NCI-H82 treated with DMSO at 0.1 percent for 48 hours (cell line): ENCODE measurements at regions not wholly inside any gene's neighbourhood (a gene's known extent, or its start where the extent isn't known, plus 50 kb on each side); places are given as distances from the start of the nearest gene placed in this dataset.
"Not testable (repeated sequence)": the region's sequence is repeated elsewhere in the genome, so short reads cannot be mapped to it uniquely, and the experiment has no call there.

Experiments used
- DNase-seq: peaks from one replicate; lab custom pipeline; 2025; ENCODE audit not compliant: unreplicated experiment; lab: John Stamatoyannopoulos, UW

DNA sequence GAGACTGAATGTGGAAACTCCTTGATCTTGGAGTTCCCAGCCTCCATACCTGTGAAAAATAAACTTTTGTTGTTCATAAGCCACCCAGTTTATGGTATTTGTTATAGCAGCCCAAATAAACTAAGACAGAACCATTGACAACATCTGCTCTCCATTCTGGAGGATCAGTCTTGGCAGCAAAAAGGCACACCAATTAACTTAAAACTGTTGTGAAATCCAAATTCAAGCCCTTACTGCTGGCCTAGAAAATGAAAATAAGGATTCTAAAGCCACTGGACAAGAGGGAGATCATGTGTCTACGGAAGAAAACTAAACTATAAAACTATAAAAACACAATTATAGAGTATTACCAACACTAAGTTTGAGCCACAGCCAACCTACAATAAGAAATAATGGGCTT is 172.1 kb upstream of the RNPC3 start:
- DNase-seq, result no peak

- no peak for DNase-seq
These were observed 177.4 kb upstream of the RNPC3 start for GRCh38 chr1:103348136-103348535.

- DNase-seq, result no peak
These were observed 180.6 kb upstream of the RNPC3 start for GRCh38 chr1:103344930-103345329.

- no peak for DNase-seq
These were observed 184.1 kb upstream of the RNPC3 start for GRCh38 chr1:103341377-103341880.

DNA sequence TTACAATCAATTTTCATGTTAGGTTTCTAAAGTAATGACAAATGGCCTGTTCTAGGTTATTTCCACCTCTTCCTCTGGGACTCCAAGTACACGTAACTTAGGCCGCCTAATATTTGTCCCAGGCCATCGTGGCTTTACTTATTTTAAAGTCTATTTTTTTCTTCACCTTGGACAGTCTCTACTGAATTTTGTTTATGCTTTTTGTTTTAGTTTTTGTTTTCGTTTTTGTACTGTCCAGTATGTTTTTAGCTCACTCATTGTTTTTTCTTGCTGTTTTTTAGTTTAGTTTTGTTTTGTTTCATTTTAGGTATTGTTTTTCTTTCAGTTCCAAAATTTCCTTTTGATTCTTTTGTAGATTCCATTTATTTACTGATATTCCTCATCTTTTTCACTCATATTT is 187.7 kb upstream of the RNPC3 start:
- DNase-seq, result no peak

DNA sequence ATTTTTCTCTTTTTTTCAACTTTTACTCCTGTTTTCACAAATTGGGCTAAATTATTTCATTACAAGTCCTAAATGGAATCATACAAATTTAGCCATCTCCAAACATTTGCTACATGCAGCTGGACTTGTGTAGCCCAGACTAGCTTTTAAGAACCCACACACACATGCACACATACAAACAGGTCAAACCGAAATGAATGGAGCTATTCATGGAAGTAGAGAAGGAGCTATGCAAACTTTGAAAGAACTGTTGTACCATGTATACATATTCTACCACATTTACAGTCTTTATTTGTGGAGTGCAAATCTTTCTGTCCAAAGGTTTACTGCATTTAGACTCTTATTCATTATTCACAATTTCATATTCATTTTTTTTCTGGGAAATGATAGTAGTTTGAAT is 189.1 kb upstream of the RNPC3 start:
- DNase-seq, result no peak

DNA sequence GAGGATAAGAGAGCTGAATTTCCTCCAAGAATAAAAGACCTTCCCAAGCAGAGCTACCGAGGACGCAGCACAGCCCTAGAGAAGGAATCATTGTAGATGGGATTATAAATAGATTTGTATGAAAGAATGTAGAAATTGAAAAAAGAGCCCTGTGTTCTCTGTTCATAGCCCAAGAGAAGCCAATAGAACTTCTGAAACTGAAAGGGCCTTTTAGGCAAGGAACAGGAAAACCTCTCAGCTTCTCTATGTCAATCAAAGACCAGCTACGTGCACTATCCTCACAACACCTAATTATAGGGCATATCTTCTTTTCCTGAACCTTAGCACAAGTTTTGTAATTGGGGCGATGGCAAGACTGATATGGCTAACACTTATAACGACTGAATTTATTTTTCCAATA is 192.4 kb upstream of the RNPC3 start:
- DNase-seq, result no peak

DNA sequence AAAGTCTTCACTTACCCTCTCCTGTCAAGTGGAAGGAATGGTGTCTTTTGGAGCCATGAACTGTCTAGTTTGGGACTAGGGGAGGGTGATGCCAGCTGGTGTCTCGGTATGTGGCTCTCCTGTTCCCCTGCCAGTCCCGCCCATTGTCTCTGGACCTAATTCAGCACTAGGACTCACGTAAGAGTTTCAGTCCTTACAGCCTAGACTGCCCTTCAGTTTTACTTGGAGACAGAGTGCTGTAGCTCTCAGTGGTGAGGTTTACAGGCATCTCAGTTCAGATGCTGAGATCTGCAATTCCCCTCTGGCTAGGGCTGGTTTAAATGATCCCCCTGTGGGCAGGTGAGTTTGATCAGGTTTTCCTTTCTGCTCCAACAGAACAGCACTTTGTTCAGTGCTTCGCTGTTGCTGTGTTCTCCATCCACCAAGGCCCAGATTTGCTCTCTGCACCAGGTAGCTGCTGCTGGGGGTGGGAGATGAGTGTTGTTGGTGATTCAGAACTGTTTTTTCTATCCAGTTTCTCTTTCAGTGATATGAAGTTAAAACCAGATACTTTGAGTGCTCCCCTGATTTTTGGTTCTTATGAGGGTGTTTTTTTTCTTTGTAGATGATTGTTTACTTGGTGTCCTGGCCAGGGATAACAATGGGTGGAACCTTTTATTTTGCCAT is 198.3 kb upstream of the RNPC3 start:
- no peak for DNase-seq

DNA sequence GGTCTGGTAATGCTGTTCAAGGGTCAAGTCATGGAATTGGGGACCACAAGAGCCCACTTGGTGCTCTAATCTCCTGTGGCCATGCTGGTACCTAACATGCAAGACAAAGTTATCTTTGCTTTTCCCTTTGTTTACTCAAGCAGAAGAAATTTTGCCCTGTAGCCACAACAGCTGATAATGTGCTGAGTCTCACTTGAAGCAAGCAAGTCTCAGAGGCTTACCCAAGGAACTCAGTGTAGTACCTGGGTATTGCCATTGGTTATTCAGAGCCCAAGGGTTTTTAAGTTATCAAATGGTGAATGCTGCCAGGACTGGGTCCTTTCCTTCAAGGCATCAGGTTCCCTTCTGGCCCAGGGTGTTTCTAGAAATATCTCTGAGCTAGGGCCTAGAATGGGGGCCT is 198.9 kb upstream of the RNPC3 start:
- DNase-seq, result no peak

- no peak for DNase-seq
These were observed 201.5 kb upstream of the COL11A1 start for GRCh38 chr1:103309786-103310185.

GRCh38 chr1:103307751-103308150 is 199.4 kb upstream of the COL11A1 start:
- no peak for DNase-seq

DNA sequence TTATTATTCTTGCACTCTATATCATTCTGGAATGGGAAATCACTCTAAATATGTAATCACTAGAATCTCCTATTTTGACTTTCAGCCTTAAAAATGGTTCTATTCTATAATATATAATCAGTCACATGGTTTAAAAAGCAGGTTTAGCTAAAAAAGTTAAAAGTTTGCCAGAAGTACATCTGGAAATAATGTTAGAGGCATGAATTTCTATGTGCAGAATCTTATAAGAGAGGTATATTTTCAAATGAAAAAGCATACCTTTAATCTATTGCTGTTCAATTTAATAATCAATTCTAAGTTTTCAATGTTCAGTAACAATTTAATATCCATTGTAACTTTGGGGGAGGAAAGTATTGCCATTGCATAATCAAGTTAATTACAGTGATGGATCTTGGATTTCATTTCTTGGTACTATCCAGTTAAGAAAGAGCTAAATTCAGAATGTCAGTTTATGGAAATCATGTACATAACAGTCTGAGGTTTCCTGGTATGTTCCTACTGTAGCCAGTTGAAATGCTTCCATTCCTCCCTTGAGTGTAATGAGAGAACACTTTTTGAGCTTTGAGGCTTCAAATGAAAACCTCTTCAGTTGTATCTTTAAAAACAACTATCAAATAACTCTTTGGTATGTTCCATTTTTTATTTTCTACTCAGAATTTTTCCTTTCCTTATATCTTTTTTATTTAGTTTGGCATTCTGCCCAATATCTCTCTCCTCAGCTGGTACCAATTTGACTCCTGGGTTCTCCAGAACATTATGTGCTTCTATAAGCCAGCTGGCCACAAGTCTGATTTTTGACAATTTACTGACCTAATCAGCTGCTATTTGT is 175.7 kb upstream of the COL11A1 start:
- DNase-seq, result no peak

DNA sequence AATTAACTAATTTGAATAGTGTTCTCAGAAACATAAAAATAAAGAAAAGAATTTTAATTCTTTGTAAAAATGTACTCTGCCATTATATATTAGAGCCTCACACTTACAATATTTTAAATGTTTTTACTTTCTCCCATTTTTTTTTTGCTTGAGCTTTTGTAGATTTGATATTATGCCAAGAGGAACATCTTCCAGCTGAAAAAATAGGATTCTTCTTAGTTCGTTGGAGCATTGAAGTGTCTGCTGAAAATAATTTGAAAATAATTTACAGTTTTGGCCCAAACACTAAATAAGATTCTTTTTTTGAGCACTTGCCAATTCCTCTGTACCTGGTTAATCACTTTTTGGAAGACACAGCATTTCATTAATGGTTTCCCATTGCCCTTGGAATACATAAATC is 175.0 kb upstream of the COL11A1 start:
- no peak for DNase-seq

- DNase-seq, result no peak
These were observed 167.4 kb upstream of the COL11A1 start for GRCh38 chr1:103275725-103276124.

- no peak for DNase-seq
These were observed 166.6 kb upstream of the COL11A1 start for GRCh38 chr1:103274886-103275285.

GRCh38 chr1:103273106-103273505 is 164.8 kb upstream of the COL11A1 start:
- DNase-seq, result no peak

DNA sequence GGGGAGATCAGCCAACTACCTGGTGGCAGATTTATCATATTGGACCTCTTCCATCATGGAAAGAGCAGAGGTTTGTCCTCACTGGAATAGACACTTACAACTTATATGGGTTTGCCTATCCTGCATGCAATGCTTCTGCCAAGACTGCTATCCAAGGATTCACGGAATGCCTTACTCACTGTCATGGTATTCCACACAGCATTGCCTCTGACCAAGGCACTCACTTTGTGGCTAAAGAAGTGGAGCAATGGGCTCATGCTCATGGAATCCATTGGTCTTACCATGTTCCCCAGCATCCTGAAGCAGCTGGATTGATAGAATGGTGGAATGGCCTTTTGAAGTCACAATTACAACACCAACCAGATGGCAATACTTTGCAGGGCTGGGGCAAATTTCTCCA is 163.1 kb upstream of the COL11A1 start:
- DNase-seq, result not testable (repeated sequence)

DNA sequence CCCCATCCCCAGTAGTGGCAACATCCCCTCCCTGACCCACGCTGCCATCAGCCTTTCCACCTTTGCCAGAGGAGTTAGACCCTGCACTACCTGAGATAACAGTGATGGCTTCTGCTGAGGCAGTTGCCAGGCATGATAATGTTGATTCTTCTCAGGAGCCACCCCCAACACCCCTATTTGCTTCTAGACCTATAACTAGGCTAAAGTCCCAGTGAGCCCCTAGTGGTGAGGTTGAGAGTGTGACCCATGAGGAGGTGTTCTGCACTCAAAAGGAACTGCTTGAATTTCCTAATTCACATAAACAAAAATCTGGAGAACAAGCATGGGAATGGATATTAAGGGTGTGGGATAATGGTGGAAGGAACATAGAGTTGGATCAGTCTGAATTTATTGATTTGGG is 159.6 kb upstream of the COL11A1 start:
- no peak for DNase-seq

DNA sequence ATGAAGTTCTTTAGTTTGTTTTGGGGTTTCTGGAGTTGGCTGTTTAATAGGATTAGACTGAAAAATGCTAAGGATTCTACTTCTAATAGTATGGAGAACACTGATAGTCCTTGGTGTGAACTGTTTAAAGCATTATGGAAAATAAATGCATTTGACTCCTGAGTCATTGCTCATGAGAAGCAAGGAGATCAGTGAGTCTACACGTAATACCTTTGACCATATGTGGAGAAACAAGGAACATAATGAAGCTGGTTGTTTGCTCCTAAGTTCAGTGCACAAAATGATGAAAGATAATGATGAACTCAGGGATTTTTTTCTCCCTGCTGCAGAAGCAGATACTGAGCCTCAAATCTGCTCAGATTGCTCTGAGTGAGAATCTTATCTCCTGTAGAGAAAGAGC is 158.9 kb upstream of the COL11A1 start:
- no peak for DNase-seq

- DNase-seq, result no peak
These were observed 157.7 kb upstream of the COL11A1 start for GRCh38 chr1:103266036-103266435.

DNA sequence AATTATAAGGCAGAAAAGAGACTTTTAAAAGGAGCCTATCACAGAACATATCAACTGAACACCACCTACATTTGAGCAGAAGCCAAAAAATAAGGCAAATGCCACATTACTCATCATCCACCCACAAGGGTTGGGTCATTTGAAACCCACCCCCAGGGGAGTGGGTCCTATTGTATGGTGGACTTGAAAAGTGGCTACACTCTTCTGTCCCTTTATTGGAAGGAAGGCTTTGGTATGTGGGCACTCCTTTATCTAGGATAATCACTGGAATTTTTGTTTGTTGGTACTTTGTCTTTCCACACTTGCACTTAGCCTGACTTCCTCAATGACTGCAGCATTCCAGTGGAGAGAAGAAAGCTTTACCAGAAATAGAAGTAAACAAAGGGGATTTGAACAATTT is 157.2 kb upstream of the COL11A1 start:
- DNase-seq, result no peak

- no peak for DNase-seq
These were observed 151.7 kb upstream of the COL11A1 start for GRCh38 chr1:103259982-103260381.
